SIG-M5 treated with dmso at 0.1 percent for 504 hours (cell line): ENCODE measurements at regions not wholly inside any gene's neighbourhood (a gene's known extent, or its start where the extent isn't known, plus 50 kb on each side); places are given as distances from the start of the nearest gene placed in this dataset.
"Not testable (repeated sequence)": the region's sequence is repeated elsewhere in the genome, so short reads cannot be mapped to it uniquely, and the experiment has no call there.

ENCODE experiments used
- DNase-seq: peaks from one replicate; lab custom pipeline; 2025; ENCODE audit not compliant: unreplicated experiment; lab: John Stamatoyannopoulos, UW

DNA sequence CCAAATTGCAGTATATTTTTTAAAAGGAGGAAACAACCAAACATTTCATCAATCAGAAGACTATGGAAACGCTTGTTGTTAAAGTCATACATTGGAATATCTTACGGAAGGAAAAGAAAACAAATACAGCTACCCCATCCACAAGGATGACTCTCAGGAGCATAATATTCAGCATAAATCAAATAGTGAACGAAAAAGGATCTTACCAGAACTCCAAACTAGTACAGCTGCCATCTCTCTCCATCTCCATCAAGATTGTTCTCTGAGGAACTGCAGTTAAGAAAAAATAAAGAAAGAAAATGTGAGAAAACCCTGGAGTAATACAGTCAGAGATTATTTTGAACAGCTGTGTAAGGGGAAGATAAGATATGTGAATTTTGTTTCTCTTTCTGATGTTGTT, 299.8 kb upstream of the CNTN5 start:
- DNase-seq = no peak

DNA sequence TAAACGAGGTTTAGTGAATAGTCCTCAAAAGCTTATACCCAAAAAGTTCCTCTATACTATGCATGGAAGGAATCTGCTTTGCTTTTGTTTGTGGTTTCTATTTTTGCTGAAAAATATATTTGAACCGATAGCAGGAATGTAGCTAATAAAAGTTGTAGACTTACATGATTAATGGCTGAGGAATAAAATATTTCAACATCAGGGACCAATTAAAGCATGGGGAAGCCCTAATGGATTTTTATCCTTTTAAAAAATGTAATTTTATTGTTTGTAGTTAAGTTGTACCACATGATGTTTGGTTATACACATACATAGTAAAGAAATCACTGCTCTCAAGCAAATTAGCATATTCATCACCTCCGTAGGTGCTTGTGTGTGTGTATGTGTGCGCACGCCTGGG, 295.3 kb upstream of the CNTN5 start:
- DNase-seq = no peak

DNA sequence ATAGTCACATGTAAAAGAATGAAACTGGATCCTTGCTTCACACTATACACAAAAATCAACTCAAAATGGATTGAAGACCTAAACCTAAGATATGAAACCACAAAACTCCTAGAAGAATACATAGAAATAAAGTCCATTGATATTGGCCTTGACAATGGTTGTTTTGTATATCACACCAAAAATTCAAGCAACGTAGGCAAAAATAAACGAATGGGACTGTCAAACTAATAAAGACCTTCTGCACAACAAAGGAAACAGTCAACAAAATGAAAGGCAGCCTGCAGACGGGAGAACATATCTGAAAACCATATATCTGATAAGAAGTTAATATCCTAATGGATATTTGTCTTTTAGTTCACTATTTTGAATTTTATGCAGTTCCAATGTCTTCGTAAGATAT, 292.3 kb upstream of the CNTN5 start:
- no peak for DNase-seq

DNA sequence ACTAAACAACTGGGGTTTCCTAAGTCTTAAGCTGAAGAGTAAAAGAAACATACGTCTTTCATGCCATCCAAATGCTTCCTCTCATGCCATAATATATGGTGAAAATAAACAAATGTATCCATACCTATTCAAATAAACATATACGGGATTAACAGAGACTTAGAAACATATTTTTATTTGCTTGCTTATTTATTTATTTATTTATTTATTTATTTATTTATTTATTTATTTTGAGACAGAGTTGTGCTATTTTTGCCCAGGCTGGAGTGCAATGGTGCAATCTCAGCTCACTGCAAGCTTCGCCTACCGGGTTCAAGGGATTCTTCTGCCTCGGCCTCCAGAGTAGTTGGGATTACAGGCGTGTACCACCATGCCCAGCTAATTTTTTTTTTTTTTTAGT, 291.6 kb upstream of the CNTN5 start:
- DNase-seq = no peak

DNA sequence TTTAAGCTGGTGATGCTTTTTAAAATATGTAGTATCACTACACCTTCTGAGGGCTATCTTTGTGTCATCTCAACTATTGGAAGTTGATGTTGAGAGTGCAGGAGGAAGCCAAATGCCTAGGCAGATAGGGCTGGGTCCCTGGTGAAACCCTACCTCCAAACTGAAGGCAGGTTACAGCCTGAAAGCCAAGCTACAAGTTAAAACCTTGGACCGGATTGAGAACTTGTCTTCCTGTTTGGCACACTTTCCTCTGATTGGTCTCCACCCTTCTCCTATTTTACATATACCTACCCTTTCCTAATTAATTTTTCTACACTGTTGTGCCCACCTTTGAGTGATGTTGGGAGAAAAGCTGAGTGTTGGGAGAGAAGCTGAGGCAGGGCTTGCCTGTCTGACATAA, 287.8 kb upstream of the CNTN5 start:
- no peak for DNase-seq

DNA sequence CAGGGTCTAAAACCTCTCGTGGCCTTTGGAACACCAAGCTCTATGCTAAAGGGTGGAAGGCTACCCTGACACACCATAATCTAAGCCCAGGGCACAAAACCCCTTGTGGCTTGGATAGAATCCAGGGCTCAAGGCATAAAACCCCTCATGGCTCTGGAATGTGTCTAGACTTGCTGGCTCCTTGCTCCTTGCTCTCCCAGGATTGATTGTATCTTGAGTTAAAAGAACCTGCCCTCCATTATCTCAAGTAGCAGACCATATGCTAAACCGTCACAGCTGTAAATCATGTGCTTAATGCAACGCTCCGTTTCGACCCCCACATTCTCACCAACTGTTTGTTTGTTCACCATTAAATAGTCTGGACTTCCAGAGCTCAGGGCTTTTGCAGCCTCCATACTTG, 287.4 kb upstream of the CNTN5 start:
- DNase-seq = not testable (repeated sequence)

DNA sequence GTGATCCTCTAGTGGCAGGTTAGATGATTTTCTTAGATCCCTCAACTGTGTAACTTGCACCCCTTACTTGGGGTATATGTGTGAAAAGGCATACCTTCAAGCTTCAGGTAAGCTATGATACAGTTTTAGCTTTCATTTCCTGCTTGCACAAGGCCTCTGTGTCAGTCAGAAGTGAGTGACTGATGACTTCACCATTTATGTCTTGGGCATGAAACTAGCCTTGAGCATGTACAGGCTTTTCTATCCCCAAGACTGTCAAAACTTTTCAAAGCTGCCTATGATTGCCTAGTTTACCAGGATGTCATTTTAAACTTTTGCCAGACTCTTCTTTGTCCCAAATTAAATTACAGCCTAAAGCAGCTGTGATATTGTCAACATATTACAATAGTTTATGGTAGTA, 286.1 kb upstream of the CNTN5 start:
- DNase-seq = no peak

DNA sequence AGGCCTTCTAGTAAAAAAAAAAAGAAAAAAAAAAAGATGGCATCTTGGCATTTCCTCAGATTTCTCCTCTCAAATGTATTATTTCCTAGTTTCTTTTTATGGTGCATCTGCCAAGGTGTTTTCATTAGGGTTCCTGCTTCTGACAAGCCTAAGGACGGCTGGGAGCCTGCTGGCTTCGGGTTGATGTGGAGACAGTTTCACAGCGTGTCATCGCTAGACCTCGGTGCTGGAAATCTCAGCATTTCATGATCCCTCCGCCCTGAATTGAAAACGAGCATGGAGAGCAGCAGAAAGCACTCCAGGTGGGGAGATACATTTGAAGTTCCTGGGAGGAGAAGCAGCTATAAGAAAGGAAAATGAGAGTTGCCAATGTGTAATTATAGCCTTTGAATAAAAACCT, 283.9 kb upstream of the CNTN5 start:
- no peak for DNase-seq

DNA sequence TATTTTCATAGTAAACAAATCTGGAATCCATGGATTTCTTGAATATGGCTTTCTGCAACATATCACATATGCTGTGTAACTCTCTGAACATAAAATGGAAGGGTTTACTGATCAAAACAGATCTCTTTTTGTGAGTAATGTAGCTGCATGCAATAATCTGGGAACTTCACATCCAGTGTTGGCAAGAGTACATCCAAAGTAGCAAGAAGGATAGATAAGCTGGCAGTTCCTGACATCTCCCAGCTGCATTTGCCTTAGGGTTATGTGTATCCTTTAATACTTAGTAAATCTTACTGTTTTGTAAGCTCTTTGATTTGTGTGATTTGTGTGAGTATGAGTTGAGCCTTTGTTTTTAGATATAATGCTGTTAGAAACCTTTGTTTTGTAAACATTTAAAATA, 280.4 kb upstream of the CNTN5 start:
- no peak for DNase-seq

DNA sequence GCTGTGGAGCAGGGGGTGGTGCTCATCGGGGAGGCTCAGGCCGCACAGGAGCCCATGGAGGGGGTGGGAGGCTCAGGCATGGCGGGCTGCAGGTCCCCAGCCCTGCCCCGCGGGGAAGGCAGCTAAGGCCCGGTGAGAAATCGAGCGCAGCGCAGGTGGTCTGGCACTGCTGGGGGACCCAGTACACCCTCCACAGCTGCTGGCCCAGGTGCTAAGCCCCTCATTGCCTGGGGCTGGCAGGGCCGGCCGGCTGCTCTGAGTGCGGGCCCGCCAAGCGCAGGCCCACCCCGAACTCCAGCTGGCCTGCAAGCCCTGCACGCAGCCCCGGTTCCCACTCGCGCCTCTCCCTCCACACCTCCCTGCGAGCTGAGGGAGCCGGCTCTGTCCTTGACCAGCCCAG, 257.3 kb upstream of the CNTN5 start:
- DNase-seq = not testable (repeated sequence)

- DNase-seq = no peak
Measured at GRCh38 chr11:98766903-98767302, 253.8 kb upstream of the CNTN5 start.

GRCh38 chr11:98770046-98770445, 250.7 kb upstream of the CNTN5 start:
- not testable (repeated sequence) for DNase-seq

- no peak for DNase-seq
Measured at GRCh38 chr11:98771791-98772190, 249.0 kb upstream of the CNTN5 start.

DNA sequence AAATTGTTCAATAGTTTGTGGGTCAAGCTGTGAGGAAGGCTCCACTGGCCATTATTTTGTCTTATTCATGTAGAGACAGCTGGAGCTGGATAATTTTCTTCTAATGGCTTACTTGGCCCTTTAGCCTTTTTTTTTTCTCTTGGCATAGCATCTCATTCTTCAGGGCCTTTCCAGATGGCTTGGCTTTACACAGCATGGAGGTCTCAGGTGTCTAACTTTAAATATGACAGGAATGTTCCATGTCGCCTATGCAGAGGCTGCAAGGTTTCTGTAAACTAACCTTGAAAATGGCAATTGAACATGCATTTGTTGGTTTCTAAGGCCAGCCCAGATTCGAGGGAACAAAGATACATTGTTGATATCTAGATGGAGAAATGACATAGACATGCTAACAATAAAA, 247.9 kb upstream of the CNTN5 start:
- no peak for DNase-seq

GRCh38 chr11:98793276-98793675, 227.5 kb upstream of the CNTN5 start:
- DNase-seq = no peak

DNA sequence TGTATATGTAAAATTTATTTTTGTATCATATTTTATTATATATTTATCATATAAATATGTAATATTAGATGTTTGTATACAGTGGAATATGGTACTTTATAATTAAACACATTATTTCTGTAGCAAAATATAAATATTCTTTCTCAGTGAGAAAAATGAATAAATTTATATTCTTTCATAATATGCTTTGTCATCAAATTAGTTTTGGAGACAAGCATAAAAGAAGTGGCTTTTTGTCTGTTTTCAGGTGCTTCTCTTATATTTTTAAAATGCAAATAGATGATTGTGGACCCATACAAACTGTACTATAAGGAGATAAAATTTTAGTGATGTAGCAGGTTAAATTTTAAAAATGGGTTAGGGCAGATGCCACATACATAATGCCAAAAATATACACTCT, 222.4 kb upstream of the CNTN5 start:
- no peak for DNase-seq

GRCh38 chr11:98800696-98801095, 220.1 kb upstream of the CNTN5 start:
- no peak for DNase-seq

DNA sequence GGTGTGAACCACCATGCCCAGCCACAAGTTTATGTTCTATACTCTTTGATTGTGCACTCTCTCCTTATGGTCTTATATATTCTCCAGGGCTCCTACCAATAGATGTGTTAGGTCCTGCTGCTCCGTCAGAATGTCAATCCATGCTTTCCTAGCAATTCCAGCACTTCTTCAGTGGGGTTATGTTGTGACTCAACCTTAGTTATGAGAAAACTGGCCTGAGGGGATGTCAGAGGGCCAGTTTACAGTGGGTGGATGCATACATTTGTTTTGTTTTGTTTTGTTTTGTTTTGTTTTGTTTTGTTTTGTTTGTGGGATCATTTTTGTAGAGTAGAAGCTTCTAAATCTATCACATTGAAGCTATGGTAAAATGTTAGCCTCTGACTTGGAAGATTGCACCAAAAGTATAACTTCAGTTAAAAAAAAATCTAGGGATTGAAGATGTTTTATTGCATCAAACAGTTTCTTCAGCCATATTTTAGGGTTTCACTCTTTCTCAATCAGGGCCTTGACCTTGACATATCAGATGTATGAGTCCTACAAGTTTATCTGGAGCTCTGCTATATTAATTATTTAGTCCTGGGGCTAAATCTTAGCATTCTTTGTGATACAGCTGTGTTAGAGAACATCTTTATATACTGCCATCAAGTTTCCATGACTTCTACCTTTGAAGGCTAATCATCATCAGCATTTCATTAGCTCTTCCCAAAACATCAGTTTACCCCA, 191.6 kb upstream of the CNTN5 start:
- no peak for DNase-seq

DNA sequence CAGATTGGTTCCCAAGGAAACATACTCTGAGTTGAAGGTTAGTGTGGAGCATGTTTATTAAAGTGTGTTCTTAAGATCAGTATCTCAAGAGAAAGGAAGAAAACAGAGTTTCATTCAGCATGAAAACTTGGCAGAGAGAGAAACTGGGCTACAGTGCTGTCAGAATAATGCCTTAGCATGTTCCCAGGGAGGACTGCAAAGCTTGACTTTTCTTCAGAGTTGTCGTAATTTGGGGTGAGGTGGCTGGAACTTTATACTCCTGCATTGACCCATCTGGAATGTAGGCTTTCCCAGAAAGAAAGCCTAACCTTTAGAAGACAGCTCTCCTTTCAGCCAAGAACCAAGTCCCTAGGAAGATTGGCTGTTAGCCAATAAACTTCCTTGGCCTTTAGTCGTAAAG, 190.8 kb upstream of the CNTN5 start:
- no peak for DNase-seq

DNA sequence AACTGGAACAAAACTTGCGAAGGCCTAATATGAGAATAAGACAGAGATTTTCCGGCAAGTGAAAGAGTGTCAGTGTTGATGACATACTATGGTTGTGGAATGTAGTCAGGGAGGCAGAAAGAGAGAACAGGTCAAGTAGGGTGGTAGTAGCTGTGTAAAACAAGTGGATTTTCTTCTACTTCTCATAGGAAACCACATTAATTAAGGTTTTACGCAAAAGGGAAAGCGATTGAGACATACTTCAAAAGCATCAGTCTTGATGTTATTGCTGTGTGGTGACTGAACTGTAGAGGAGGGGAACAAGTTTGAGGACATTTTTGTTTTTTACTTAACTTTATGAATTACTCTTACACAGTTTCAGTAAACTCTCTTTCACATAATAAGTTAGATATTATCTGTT, 186.0 kb upstream of the CNTN5 start:
- DNase-seq = peak; percentile 23

DNA sequence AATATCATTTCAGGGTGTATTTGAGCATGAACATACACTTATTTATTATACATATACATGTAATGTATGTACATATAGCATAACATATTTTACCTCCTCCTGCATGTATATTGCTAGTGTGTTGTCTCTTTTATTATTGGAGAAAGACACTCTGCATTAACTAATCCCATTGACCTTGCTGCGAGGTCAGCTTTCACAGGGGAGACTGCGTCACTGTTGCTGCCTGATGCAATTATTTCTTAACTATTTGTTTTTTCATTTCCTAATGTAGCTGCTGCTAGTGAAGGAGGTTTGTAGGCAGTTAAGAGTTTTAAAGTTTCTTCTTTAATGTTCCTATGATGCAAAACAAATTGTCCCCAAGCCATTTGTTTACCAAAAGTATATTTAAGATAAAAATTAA, 185.4 kb upstream of the CNTN5 start:
- DNase-seq = no peak

- DNase-seq = no peak
Measured at GRCh38 chr11:98836156-98836555, 184.6 kb upstream of the CNTN5 start.

DNA sequence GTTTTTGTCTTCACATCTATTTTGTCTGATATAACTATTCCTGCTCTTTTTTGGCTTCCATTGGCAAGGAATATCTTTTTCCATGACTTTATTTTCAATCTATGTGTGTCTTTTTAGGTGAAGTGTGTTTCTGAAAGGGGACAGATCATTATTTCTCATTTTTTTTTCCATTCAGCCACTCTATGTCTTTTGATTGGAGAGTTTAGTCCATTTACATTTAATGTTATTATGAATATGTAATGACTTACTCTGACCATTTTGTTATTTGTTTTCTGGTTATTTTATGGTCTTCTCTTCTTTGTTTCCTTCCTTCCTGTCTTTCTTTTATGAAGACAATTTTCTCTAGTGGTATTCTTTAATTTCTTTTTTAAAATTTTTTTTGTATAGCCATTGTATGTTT, 178.6 kb upstream of the CNTN5 start:
- no peak for DNase-seq

GRCh38 chr11:98862169-98862568, 158.6 kb upstream of the CNTN5 start:
- DNase-seq = no peak
